HepG2 (cell line): ENCODE measurements at regions not wholly inside any gene's neighbourhood (a gene's known extent, or its start where the extent isn't known, plus 50 kb on each side); places are given as distances from the start of the nearest gene placed in this dataset.

Experiments used
- ATAC-seq: fragments of 200-7000 bp; cut with Tn5 transposase; 3 replicates; pipeline ENCODE4 v1.9.1; 2020; ENCODE audit warnings: mild to moderate bottlenecking, moderate library complexity
- BruUV-seq: library from RNA; stranded (reverse); fragments of 400-500 nt; replicated peaks from 2 replicates; lab custom pipeline; 2021; lab: Mats Ljungman, UMichigan
- CTCF ChIA-PET: fragments of 300-600 bp; formaldehyde crosslinking; extraction: SDS; loops from one replicate; lab custom pipeline; 2021; ENCODE audit warnings: low total read pairs, inconsistent platforms, low intra/inter-chr PET ratio; lab: Yijun Ruan, JAX
- POLR2A ChIA-PET: fragments of 350-600 bp; sonication (Branson Sonifier 250); formaldehyde crosslinking; loops from one replicate; lab custom pipeline; 2020; ENCODE audit warnings: antibody characterized with exemption, inconsistent platforms; lab: Yijun Ruan, JAX
- DNase-seq: peaks from one replicate; pipeline ENCODE4 v3.0.0-alpha.2; 2015; ENCODE audit warnings: low spot score
- FAIRE-seq: peaks from 3 replicates; lab custom pipeline; 2011; peaks lifted over from hg19 to GRCh38; lab: Jason Lieb, UNC
- H2AFZ ChIP-seq: one replicate; pipeline ENCODE4 v1.6.1; 2011; ENCODE audit warnings: low read length, inconsistent platforms
- H3K27ac ChIP-seq: fragments of 300-600 bp; 3 replicates; pipeline ENCODE4 v1.8.0; 2011; ENCODE audit warnings: mixed run types, mild to moderate bottlenecking, mixed read lengths, low read length, inconsistent platforms; ENCODE audit not compliant: insufficient read depth; ENCODE audit errors: extremely low read length
- H3K27me3 ChIP-seq, 2 experiments: fragments of 200-600 bp in 1 of 2; 2 replicates in 1 of 2; 3 replicates in 1 of 2; pipeline versions ENCODE4 v1.6.0 to v1.8.0; 2011; ENCODE audit warnings: low read length in 2 of 2, mild to moderate bottlenecking in 2 of 2, moderate library complexity in 2 of 2, inconsistent platforms in 1 of 2; ENCODE audit not compliant: insufficient read depth in 2 of 2, control insufficient read depth in 1 of 2
- H3K36me3 ChIP-seq, 2 experiments: fragments of 200-600 bp in 1 of 2; replicated peaks in 1 of 2; 2 replicates in 1 of 2; 3 replicates in 1 of 2; pipeline versions ENCODE4 v1.5.1 to v1.8.0; 2011; ENCODE audit warnings: low read length in 2 of 2, inconsistent platforms in 1 of 2; ENCODE audit not compliant: insufficient read depth in 2 of 2, control insufficient read depth in 1 of 2
- H3K4me1 ChIP-seq: 2 replicates; pipeline ENCODE4 v1.5.1; 2012; ENCODE audit warnings: low read length, inconsistent platforms; ENCODE audit not compliant: insufficient read depth
- H3K4me2 ChIP-seq: 2 replicates; pipeline ENCODE4 v1.6.0; 2011; ENCODE audit warnings: low read depth, low read length, inconsistent platforms
- H3K4me3 ChIP-seq, 3 experiments: fragments of 200-600 bp in 1 of 3; sonication (generic), shearing (Covaris generic) in 1 of 3; replicated peaks in 1 of 3; 2 replicates each; pipeline ENCODE4 v1.5.1; 2011 to 2016; ENCODE audit warnings: low read length in 3 of 3, inconsistent platforms in 2 of 3, low read depth in 2 of 3, mild to moderate bottlenecking in 2 of 3, control low read depth in 1 of 3, mixed read lengths in 1 of 3; ENCODE audit not compliant: insufficient read depth in 1 of 3
- H3K79me2 ChIP-seq: one replicate; pipeline ENCODE4 v1.6.1; 2011; ENCODE audit warnings: low read length, inconsistent platforms; ENCODE audit not compliant: insufficient read depth
- H3K9ac ChIP-seq: 2 replicates; pipeline ENCODE4 v1.6.0; 2011; ENCODE audit warnings: mild to moderate bottlenecking, low read depth, low read length, inconsistent platforms; ENCODE audit not compliant: insufficient read depth
- H3K9me3 ChIP-seq: 2 replicates; pipeline ENCODE4 v1.5.1; 2012; ENCODE audit warnings: mild to moderate bottlenecking, low read length
- H4K20me1 ChIP-seq: 2 replicates; pipeline ENCODE4 v1.6.0; 2011; ENCODE audit warnings: inconsistent platforms, mild to moderate bottlenecking, low read length, moderate library complexity; ENCODE audit not compliant: insufficient read depth
- FOXP4 ChIP-seq: sonication (generic); formaldehyde crosslinking; IDR thresholded peaks from 2 replicates; pipeline ENCODE4 v1.4.0; 2020; ENCODE audit warnings: missing genetic modification reagents
- GATAD1 ChIP-seq: IDR thresholded peaks from 2 replicates; pipeline ENCODE4 v1.6.1; 2016; ENCODE audit warnings: missing genetic modification reagents, missing compliant biosample characterization
- ZNF12 ChIP-seq: sonication (generic); formaldehyde crosslinking; IDR thresholded peaks from 2 replicates; pipeline ENCODE4 v1.5.0; 2020; ENCODE audit warnings: missing genetic modification reagents
- ZNF292 ChIP-seq: sonication (generic); formaldehyde crosslinking; IDR thresholded peaks from 2 replicates; pipeline ENCODE4 v1.8.1; 2022; ENCODE audit warnings: mild to moderate bottlenecking, low read depth, missing genetic modification reagents, borderline replicate concordance
- ZNF550 ChIP-seq: sonication (generic); formaldehyde crosslinking; IDR thresholded peaks from 2 replicates; pipeline ENCODE4 v1.4.0; 2020; ENCODE audit warnings: mild to moderate bottlenecking, missing genetic modification reagents, borderline replicate concordance
- WGBS: methylation state at CpG from one replicate; pipeline ENCODE4 v1.1.6; 2017; ENCODE audit warnings: low lambda C conversion rate; 5-methylcytosine and 5-hydroxymethylcytosine counted together
- in situ Hi-C: cut with HindIII; loops from 2 replicates; pipeline ENCODE4 v1.10.0; 2017; ENCODE audit warnings: low pct_unique_long_range_greater_than_20kb; ENCODE audit not compliant: extremely low pct_ligation_motif_present
- intact Hi-C: fragments of 100-400 bp; cut with micrococcal nuclease; formaldehyde crosslinking; loops from one replicate; pipeline ENCODE4 v1.10.0; 2022; ENCODE audit not compliant: unreplicated experiment
- TF ChIP-seq, protein P1 (sequence below): sonication (generic); formaldehyde crosslinking; IDR thresholded peaks from 2 replicates; pipeline ENCODE4 v1.5.0; 2020; ENCODE audit warnings: missing genetic modification reagents
- TF ChIP-seq, protein P2 (sequence below): sonication (generic); formaldehyde crosslinking; IDR thresholded peaks from 2 replicates; pipeline ENCODE4 v1.4.0; 2020; ENCODE audit warnings: mild to moderate bottlenecking, missing genetic modification reagents

GRCh38 chr10:31705136-31705535 lies 223.5 kb downstream of the ARHGAP12 start:
- Histone ChIP-seq H3K36me3 (no peaks in the 10 kb centered on the region), H3K27ac (no peak overlapping the region), H3K27me3 (peaks cover 0 to 18% of the 10 kb centered on the region in 2 experiments; a peak in 3 of 5 replicates), H3K4me2 (no peak overlapping the region), H3K79me2 (no peaks in the 10 kb centered on the region), H3K4me3 (no peak overlapping the region), H2AFZ (no peak overlapping the region), H4K20me1 (no peaks in the 10 kb centered on the region), H3K9ac (no peak overlapping the region), H3K4me1 (peaks cover 9% of the 10 kb centered on the region; the same call in 1 of the 2 replicates), H3K9me3 (peaks cover 15% of the 10 kb centered on the region)
- no peak for TF ChIP-seq FOXP4 (CRISPR knock-in tag)
- no peak for TF ChIP-seq GATAD1 (CRISPR knock-in tag)
- TF ChIP-seq, protein P1, sequence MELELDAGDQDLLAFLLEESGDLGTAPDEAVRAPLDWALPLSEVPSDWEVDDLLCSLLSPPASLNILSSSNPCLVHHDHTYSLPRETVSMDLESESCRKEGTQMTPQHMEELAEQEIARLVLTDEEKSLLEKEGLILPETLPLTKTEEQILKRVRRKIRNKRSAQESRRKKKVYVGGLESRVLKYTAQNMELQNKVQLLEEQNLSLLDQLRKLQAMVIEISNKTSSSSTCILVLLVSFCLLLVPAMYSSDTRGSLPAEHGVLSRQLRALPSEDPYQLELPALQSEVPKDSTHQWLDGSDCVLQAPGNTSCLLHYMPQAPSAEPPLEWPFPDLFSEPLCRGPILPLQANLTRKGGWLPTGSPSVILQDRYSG: no peak
- TF ChIP-seq, protein P2, sequence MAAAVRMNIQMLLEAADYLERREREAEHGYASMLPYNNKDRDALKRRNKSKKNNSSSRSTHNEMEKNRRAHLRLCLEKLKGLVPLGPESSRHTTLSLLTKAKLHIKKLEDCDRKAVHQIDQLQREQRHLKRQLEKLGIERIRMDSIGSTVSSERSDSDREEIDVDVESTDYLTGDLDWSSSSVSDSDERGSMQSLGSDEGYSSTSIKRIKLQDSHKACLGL (CRISPR knock-in tag): no peak
- no peak for TF ChIP-seq ZNF12 (CRISPR knock-in tag)
- no peak for TF ChIP-seq ZNF292 (CRISPR knock-in tag)
- no peak for TF ChIP-seq ZNF550 (CRISPR knock-in tag)
- intact Hi-C loops: loop anchor here (5.0 kb wide), 1 partner anchor 67 kb away; no protein-coding TSS in a partner anchor
- CTCF ChIA-PET: no interaction called here
- DNase-seq (no peak), ATAC-seq (no peak), FAIRE-seq (no peak)
- POLR2A ChIA-PET: no interaction called here
- WGBS: 33% methylated on average over 3 of the region's 3 CpGs
- in situ Hi-C loops: no loop called here
- no TSS peak for BruUV-seq
